HG03354 (cell line): ENCODE measurements at regions not wholly inside any gene's neighbourhood (a gene's known extent, or its start where the extent isn't known, plus 50 kb on each side); places are given as distances from the start of the nearest gene placed in this dataset.

ENCODE experiments used
- ATAC-seq: cut with Tn5 transposase; IDR thresholded peaks from one replicate; pipeline ENCODE4 v1.9.1; 2021; ENCODE audit warnings: mild to moderate bottlenecking; ENCODE audit not compliant: unreplicated experiment, poor library complexity, severe bottlenecking

DNA sequence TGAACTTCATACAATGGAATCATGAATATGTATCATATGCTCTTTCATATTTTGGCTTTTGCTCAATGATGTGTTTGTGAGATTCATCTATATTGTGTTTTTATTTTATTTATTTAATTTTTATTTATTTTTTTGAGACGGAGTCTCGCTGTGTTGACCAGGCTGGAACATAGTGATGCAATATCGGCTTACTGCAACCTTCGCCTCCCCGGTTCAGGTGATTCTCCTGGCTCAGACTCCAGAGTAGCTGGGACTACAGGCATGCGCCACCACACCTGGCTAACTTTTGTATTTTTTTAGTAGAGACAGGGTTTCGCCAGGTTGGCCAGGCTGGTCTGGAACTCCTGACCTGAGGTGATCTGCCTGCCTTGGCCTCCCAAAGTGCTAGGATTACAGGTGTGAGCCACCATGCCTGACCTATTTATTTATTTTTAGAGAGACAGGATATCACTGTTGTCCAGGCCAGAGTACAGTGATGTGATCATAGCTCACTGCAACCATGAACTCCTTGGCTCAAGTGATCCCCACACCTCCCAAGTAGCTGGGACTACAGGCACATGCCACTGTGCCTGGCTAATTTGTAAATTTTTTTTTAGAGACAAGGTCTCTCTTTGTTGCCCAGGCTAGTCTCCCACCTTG lies 74.5 kb downstream of the TET3 start:
- ATAC-seq, result no peak

DNA sequence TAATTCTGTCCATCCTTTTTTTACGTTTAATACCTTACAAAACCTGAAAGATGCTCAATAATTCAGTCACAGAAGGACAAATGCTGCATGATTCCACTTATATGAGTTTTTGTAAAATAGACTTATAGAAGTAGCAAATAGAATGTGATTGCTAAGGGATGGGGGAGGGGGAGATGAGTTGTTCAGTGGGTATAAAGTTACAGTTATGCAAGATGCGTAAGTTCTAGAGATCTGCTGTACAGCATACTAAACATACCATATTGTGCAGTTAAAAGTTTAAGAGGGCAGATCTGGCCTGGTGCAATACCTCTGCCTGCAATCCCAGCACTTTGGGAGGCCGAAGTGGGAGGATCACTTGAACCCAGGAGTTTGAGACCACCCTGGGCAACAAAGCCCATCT lies 78.8 kb downstream of the TET3 start:
- no peak for ATAC-seq

DNA sequence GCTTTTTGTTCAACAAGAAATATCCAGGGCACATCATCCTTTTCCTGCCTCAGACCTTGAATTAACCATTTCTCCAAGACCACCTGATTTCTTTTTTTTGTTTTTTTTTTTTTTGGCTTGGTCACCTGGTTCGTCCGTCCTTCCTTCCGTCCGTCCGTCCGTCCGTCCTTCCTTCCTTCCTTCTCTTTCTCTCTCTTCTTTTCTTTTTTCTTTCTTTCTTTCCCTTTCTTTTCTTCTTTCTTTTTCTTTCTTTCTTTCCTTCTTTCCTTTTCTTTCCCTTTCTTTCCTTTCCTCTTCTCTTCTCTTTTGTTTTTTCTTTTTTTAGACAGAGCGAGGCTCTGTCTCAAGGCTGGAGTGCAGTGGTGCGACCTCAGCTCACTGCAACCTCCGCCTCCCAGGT lies 80.7 kb downstream of the TET3 start:
- no peak for ATAC-seq

DNA sequence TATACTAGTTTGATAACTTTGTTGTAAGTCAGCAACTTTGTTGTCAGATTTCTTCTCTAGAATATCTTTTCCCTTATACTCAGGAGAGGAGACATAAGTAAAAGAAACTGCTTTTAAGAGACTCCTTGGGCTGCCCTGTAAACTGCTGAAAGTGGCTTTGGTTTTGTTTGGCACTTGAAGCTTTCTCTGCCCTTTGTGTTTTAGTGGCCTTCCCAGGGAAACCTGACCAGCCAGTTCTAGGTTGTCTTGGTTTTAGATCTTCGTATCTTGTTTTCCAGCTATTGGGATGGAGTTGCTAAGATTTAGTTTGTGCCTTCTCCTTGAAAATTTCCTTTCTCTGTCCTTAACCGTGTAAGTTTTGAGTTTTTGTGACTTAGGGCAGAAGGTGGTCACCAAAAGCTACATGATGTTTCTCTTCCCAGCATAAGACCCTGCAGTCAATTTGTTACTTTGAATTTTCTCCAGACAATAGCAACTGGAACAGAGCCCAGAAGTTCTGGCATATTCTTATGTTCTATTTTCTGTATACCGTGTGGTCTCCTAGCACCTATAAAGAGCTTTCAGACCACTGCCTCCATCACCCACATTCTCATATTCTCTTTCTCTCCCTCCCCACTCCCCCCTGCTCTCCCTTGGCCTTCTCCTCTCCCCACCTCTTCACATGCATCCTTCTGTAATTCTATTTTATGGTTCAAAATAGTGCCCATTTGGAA lies 81.1 kb downstream of the BOLA3 start:
- no peak for ATAC-seq

DNA sequence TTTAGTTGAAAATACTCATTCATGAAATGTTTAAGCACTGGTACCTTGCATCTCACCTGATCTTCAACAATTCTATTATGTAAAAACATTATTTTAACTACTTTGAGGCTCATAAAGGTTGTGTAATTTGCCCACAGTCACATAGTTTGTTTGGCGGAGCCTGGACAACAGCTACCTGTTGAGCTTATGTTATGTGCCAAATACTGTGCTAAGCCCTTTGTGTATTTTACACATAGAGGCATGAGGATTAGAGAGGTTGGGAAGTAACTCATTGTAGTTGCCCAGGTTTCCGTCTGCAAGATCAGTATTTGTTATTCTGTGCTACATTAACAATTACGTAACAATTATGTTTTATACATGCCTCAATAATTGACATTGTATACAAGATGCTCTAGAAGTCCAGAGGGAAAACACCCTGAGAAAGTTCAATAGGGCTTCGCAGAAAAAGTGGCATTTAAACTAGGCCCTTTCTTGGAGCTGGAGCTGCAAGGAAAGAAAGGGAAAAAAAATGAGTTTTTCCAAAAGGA lies 80.4 kb downstream of the BOLA3 start:
- ATAC-seq, result no peak

DNA sequence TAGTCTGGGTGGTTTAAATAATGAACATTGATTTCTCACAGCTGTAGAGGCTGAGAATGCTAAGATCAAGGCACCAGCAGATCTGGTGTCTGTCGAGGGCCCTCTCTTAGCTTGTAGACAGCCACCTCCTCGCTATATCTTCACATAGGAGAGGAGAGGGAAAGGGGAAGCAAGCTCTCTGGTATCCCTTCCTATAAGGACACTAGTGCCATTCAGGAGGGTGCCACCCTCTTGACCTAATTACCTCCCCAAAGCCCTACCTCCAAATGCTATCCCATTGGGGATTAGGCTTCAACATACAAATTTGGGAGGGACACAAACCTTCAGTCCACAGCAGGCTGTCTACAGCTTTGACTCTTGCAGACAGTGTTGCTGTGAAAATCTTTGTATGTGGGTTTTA lies 76.7 kb downstream of the BOLA3 start:
- ATAC-seq, result no peak

DNA sequence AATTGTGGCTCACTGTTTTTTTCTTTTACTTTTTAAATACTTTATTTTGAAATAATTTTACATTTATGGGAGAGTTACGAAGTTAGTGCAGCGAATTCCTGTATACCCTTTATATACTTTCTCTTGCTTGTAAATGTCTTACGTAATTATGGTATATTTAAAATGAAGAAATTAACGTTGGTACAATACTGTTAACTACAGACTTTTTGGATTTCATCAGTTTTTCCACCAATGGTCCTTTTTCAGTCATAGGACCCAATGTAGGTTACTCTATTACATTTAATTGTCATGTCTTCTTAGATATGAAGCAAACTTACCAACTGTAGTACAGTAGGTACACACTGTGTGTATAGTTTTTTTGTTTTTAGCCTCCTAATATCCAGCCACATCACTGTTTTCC lies 76.3 kb downstream of the BOLA3 start:
- no peak for ATAC-seq

DNA sequence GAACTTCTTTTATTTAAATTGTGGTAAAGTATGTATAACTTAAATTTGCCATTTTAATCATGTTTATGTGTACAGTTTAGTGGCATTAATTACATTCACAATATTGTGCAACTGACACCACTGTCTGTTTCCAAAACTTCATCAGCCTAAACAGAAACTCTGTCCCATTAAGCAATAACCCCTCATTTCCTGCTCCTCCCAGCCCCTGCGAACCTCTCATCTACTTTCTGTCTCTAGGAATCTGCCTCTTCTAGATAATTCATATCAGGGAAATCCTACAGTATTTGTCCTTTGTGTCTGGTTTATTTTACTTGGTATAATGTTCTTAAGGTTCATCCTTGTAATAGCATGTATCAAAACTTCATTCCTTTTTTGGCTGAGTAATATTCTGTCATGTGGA lies 75.1 kb downstream of the BOLA3 start:
- no peak for ATAC-seq

DNA sequence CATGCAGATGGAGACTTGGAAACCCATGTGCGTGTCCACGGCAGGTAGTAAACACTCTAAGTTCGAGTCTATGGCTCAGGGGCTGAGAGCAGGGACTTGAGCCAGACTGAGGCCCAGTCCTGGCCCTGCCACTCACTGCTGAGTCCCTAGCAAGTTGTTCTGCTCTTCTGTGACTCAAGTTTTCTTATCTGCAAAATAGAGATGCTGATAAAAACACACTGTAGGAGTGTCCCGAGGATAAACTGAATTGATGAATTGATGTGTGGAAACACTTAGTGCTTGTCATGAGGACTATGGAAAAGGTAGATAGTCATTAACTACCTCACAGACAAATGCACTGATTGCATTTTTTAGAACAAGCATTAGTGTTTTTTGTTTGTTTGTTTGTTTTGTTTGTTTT lies 73.2 kb downstream of the BOLA3 start:
- no peak for ATAC-seq

DNA sequence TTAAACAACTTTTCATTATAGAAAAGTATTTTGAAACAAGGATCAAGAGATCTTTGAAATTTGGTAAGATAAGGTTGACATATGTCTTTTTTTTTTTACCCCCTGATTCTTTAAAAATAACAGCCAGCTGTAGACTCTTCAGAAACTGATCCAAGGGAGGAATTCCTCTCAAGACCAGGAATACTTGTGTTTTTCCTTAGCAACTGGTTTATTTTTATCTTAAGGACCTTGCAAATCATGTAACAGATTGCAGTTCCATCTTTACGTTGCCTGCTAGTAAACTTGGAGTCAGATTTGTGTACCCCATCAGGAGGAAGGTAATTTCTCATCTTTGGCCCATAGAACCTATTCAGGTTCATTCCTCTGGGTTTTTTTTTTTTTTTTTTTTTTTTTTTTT lies 71.6 kb downstream of the BOLA3 start:
- ATAC-seq, result no peak

DNA sequence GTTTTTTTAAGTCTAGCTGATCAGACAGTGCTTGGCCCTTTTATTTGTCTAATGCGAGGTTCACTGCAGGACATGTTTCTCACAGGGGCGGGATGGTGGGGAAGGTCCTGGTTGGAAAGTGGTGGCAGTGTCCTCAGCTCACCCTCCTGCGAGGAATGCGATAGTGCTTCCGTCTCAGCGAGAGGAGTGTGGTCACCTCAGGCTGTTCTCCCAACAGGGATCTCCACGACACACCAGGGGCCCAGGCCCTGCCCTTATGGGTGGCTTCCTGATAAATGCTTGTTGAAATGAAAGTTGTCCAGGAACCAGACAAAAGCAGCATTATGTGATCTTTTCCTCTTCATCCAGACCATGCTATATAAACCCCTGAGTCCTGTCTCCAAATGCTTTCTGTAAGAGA lies 70.1 kb downstream of the BOLA3 start:
- no peak for ATAC-seq

DNA sequence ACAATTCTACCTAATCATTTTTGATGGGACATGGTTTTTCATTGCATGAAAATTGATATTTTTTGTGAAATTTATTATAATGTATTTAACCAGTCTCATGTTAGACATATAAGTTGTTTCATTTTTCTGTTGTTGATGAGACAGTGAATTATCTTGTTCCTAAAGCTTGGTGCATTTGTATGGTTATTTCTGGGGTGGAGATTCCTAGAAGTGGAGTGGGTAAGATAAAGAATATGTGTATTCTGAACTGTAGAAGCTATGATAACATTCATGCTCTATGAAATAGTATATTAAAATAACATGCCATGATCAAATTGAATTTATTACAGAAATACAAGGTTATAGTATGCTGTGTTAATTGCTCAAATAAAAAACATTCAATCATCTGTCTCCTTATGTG lies 69.2 kb downstream of the BOLA3 start:
- no peak for ATAC-seq

DNA sequence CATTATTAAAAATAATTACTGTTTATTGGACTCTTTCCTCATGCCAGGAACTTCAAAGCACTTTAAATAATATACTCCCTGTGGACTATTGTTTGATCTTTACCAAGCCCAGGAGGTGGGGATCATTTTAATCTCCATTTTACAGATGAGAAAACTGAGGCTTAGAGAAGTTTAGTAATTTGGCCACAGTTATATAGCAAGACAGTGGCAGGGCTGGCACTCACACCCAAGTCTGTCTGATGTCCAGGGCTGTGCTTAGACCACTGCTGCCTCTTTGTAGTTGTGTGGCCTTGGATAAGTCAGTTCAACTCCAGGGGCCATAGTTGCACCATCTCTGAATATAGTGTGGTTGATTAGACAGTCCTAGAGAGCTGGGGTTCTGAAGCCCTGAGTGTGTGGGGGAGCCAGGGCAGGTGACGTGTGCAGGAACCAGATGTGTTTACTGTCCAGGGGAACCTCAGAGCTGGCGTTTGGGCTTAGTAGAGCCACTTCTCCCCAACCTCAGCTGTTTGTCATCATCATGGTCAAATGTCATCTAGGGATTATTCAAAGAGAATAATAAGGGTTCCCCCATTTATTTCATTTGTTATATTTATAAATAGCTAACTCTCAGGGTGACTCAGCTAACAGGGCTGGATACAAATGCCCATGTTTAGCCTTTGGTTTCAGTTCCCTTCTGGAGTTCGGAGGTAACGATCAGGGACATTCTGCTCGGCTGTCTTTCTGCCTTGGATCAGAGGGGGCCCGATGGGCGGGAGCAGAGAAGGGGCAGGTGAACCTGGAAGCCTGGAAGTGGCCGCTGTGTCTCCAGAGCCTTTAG lies 68.0 kb downstream of the BOLA3 start:
- ATAC-seq, result peak; percentile 85

DNA sequence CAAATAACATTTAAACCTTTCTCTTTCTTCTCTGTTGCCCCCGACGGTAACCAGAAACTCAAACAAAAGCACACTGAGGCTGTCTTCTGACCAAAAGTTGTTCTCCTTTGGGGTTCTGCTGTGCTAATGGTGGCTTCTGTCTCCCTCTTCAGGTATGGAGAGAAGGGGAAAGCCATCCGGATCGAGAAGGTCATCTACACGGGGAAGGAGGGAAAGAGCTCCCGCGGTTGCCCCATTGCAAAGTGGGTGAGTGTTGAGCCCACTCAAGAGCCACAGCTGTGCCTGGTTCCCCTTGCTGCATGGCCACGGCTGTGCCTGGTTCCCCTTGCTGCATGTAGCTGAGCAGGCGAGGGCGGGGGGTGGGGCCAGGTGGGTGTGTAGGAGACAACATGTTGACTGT lies 67.4 kb downstream of the BOLA3 start:
- ATAC-seq, result peak; percentile 21

DNA sequence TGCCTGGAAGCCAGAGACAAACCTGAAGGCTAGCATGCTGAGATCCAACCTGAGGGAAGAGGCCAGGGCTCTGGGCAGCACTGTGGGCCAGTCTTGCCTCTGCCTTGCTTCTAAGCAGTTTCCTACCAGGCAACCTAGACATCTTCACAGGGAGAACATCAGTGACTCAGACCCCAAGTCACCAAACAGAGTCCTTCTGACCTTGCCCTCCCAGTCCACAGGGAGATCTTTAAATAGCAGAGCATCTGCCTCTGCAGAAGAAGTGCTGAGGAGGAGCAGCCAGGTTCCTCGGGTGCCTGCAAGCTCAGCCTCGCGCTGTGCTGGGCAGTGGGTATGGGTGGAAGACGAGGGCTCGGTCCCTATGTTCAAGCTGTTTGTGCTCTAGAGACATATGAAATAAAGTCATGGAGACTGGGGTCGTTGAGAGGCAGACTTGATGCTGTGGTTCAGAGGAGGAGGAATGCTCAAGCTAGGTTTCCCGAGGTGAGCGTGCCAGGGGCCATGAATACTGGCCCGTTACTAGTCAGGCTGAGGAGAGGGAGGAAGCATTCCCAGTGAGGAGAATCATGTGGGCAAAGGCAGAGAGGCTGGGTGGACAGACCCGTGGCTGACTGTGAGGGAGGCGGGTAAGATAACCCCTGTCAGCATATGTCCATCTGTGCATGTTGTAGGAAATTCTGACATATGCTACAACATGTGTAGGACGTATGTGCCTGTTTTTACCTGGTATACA lies 66.5 kb downstream of the BOLA3 start:
- ATAC-seq, result no peak

DNA sequence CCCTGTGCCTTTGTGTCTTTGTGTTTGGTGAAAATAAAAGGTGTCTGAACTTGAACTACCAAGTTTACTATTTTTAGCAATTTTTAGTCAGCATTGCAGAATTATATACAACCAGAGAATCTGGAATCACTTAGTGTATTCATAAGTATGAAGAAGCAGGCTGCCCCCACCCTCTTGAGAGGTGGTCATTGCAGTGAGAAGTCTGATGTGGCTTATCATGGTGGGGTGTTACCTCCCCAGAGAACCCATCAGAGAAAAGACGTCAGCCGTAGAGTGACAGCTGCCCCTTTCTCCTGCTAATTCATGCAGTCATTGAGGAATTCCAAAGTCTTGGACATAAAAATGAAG lies 66.0 kb downstream of the BOLA3 start:
- no peak for ATAC-seq

DNA sequence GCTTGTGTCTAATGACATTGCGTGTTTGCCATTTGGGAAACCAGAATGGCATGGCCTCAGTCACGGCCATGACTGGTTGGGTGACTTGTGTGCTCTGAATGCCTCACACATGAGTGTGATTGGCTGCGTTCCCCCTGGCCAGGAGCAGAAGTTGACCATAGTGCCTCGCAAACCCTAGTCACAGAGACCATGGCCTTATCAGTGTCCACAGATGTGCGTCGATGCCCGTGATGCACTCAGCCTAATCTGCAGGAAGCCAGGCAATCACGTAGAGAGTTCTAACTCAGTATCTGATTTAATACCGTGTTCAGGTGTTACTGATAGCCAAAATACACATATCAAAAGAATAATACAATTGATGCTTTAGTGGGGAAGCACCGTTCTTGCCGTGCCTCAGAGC lies 64.0 kb downstream of the BOLA3 start:
- ATAC-seq, result no peak
